ENCODE measurements at regions not wholly inside any gene's neighbourhood (a gene's known extent, or its start where the extent isn't known, plus 50 kb on each side); places are given as distances from the start of the nearest gene placed in this dataset.

DNA sequence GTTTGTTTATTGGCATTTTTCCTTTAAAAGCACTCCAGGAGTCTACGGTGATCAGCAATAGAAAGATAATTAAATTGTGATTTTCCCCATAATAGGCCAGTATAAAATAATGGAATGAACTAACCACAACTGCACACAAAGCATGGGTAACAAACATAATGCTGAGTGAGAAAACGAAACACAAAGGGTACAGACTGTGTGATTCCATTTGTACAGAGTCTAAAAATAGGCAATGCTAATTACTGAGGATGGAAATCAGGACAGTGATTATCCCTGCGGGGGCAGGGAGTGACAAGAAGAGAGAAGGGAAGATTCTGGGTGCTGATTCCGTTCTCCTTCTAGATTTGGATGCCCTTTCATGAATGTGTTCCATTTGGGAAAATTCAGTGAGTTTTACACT lies 478.1 kb downstream of the PREX1 start:
- Histone ChIP-seq H3K4me1 (ENCODE audit: insufficient read depth, low read length, poor library complexity, severe bottlenecking) (no peaks in the 10 kb centered on the region), H3K27ac (ENCODE audit: low read depth, low read length, poor library complexity, severe bottlenecking) (no peak overlapping the region), H3K9me3 (ENCODE audit: low read depth, low read length, poor library complexity, severe bottlenecking) (no peaks in the 10 kb centered on the region), H3K4me3 (ENCODE audit: low read depth, low read length, poor library complexity, severe bottlenecking) (no peak overlapping the region), H3K36me3 (ENCODE audit: insufficient read depth, low read length, poor library complexity, severe bottlenecking) (no peaks in the 10 kb centered on the region), H3K27me3 (replicated peaks; ENCODE audit: insufficient read depth, low read depth, low read length, poor library complexity) (peaks cover 8% of the 10 kb centered on the region)
- TF ChIP-seq EZH2 (IDR thresholded peaks at IDR 0.05; ENCODE audit: borderline replicate concordance, low read depth, low read length, poor library complexity, severe bottlenecking): no peak
- TF ChIP-seq, protein P1, sequence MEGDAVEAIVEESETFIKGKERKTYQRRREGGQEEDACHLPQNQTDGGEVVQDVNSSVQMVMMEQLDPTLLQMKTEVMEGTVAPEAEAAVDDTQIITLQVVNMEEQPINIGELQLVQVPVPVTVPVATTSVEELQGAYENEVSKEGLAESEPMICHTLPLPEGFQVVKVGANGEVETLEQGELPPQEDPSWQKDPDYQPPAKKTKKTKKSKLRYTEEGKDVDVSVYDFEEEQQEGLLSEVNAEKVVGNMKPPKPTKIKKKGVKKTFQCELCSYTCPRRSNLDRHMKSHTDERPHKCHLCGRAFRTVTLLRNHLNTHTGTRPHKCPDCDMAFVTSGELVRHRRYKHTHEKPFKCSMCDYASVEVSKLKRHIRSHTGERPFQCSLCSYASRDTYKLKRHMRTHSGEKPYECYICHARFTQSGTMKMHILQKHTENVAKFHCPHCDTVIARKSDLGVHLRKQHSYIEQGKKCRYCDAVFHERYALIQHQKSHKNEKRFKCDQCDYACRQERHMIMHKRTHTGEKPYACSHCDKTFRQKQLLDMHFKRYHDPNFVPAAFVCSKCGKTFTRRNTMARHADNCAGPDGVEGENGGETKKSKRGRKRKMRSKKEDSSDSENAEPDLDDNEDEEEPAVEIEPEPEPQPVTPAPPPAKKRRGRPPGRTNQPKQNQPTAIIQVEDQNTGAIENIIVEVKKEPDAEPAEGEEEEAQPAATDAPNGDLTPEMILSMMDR (conservative IDR thresholded peaks at IDR 0.05; ENCODE audit: low read depth, low read length): no peak
- ChIA-PET CTCF (no interaction called here), POLR2A (ENCODE audit: low non-redundant PET) (no interaction called here)
- no TSS peak for BruUV-seq (replicated peaks)
- intact Hi-C loops (cut with micrococcal nuclease; ENCODE audit: unreplicated experiment): no loop called here
- DNase-seq (ENCODE audit: low spot score): no peak

DNA sequence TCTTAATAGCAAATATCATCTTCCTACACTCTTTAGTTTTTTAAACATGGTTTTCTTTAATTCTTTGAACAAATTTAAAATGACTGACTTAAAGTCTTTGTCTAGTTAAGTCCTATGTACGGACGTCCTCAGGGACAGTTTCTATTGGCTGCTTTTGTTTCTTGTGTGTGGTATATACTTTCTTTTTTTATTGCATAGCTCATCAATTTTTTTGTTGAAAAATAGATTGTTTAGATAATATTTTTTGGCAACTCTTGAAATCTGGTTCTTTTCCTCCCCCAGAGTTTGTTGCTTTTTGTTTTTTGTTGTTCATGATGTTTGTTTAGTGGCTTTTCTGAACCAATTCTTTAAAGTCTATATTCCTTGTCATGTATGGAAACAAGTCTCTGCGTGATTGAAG lies 479.8 kb downstream of the PREX1 start:
- Histone ChIP-seq H3K4me1 (ENCODE audit: insufficient read depth, low read length, poor library complexity, severe bottlenecking) (no peaks in the 10 kb centered on the region), H3K27me3 (replicated peaks; ENCODE audit: insufficient read depth, low read depth, low read length, poor library complexity) (peaks cover 8% of the 10 kb centered on the region), H3K36me3 (ENCODE audit: insufficient read depth, low read length, poor library complexity, severe bottlenecking) (no peaks in the 10 kb centered on the region), H3K27ac (ENCODE audit: low read depth, low read length, poor library complexity, severe bottlenecking) (no peak overlapping the region), H3K9me3 (ENCODE audit: low read depth, low read length, poor library complexity, severe bottlenecking) (no peaks in the 10 kb centered on the region), H3K4me3 (ENCODE audit: low read depth, low read length, poor library complexity, severe bottlenecking) (no peak overlapping the region)
- no TSS peak for BruUV-seq (replicated peaks)
- no peak for DNase-seq (ENCODE audit: low spot score)
- POLR2A ChIA-PET (ENCODE audit: low non-redundant PET): no interaction called here
- CTCF ChIA-PET: no interaction called here
- intact Hi-C loops (cut with micrococcal nuclease; ENCODE audit: unreplicated experiment): no loop called here
- TF ChIP-seq EZH2 (IDR thresholded peaks at IDR 0.05; ENCODE audit: borderline replicate concordance, low read depth, low read length, poor library complexity, severe bottlenecking): no peak
- TF ChIP-seq, protein P1 (conservative IDR thresholded peaks at IDR 0.05; ENCODE audit: low read depth, low read length): no peak

GRCh38 chr20:48342822-48343513 lies 484.8 kb downstream of the PREX1 start:
- H3K4me3 ChIP-seq (ENCODE audit: low read depth, low read length, poor library complexity, severe bottlenecking): no peak overlapping the region
- peak; percentile 15 for DNase-seq (ENCODE audit: low spot score)
- TF ChIP-seq EZH2 (IDR thresholded peaks at IDR 0.05; ENCODE audit: borderline replicate concordance, low read depth, low read length, poor library complexity, severe bottlenecking): no peak
- ChIA-PET POLR2A (ENCODE audit: low non-redundant PET) (no interaction called here), CTCF (no interaction called here)
- no peak overlapping the region for H3K27ac ChIP-seq (ENCODE audit: low read depth, low read length, poor library complexity, severe bottlenecking)
- no peaks in the 10 kb centered on the region for H3K4me1 ChIP-seq (ENCODE audit: insufficient read depth, low read length, poor library complexity, severe bottlenecking)
- intact Hi-C loops (cut with micrococcal nuclease; ENCODE audit: unreplicated experiment): no loop called here
- BruUV-seq (replicated peaks): no TSS peak
- H3K27me3 ChIP-seq (replicated peaks; ENCODE audit: insufficient read depth, low read depth, low read length, poor library complexity): peaks cover under 1% of the 10 kb centered on the region
- H3K9me3 ChIP-seq (ENCODE audit: low read depth, low read length, poor library complexity, severe bottlenecking): no peaks in the 10 kb centered on the region
- H3K36me3 ChIP-seq (ENCODE audit: insufficient read depth, low read length, poor library complexity, severe bottlenecking): no peaks in the 10 kb centered on the region

DNA sequence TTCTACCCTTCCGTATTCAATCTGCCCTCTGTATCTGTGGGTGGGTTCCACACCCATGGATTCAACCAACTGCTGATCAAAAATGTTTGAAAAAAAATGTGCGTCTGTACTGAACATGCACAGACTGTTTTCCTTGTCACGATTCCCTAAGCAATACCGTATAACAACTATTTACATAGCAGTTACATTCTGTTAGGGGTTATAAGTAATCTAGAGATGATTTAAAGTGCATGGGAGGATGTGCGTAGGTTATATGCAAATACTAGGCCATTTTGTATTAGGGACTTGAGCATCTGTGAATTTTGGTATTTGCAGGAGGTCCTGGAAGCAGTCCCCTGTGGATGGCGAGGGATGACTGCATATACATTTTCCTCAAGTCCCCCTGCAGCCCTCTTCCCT lies 486.9 kb downstream of the PREX1 start:
- no peaks in the 10 kb centered on the region for H3K9me3 ChIP-seq (ENCODE audit: low read depth, low read length, poor library complexity, severe bottlenecking)
- H3K4me1 ChIP-seq (ENCODE audit: insufficient read depth, low read length, poor library complexity, severe bottlenecking): no peaks in the 10 kb centered on the region
- H3K4me3 ChIP-seq (ENCODE audit: low read depth, low read length, poor library complexity, severe bottlenecking): no peak overlapping the region
- ChIA-PET POLR2A (ENCODE audit: low non-redundant PET) (no interaction called here), CTCF (no interaction called here)
- DNase-seq (ENCODE audit: low spot score): no peak
- no peak overlapping the region for H3K27ac ChIP-seq (ENCODE audit: low read depth, low read length, poor library complexity, severe bottlenecking)
- no peak for TF ChIP-seq EZH2 (IDR thresholded peaks at IDR 0.05; ENCODE audit: borderline replicate concordance, low read depth, low read length, poor library complexity, severe bottlenecking)
- TF ChIP-seq, protein P1 (conservative IDR thresholded peaks at IDR 0.05; ENCODE audit: low read depth, low read length): no peak
- no TSS peak for BruUV-seq (replicated peaks)
- intact Hi-C loops (cut with micrococcal nuclease; ENCODE audit: unreplicated experiment): no loop called here
- H3K27me3 ChIP-seq (replicated peaks; ENCODE audit: insufficient read depth, low read depth, low read length, poor library complexity): no peaks in the 10 kb centered on the region
- no peaks in the 10 kb centered on the region for H3K36me3 ChIP-seq (ENCODE audit: insufficient read depth, low read length, poor library complexity, severe bottlenecking)

All from A673 (cell line).